HEK293 (cell line): ENCODE measurements at regions not wholly inside any gene's neighbourhood (a gene's known extent, or its start where the extent isn't known, plus 50 kb on each side); places are given as distances from the start of the nearest gene placed in this dataset.

Source experiments
- CTCF ChIA-PET: fragments of 350-600 bp; formaldehyde crosslinking; extraction: SDS; loops from one replicate; lab custom pipeline; 2021; ENCODE audit warnings: antibody characterized with exemption; lab: Yijun Ruan, JAX
- POLR2A ChIA-PET: fragments of 300-600 bp; formaldehyde crosslinking; extraction: SDS; loops from one replicate; lab custom pipeline; 2020; ENCODE audit warnings: antibody characterized with exemption, inconsistent platforms; lab: Yijun Ruan, JAX
- H3K27ac ChIP-seq: fragments of 200-500 bp; sonication (Bioruptor generic); 2 replicates; pipeline ENCODE4 v1.5.1; 2014; ENCODE audit warnings: low read depth, low read length, control low read depth, inconsistent platforms; ENCODE audit errors: extremely low read depth
- H3K36me3 ChIP-seq, 2 experiments: fragments of 200-500 bp in 1 of 2; sonication (Bioruptor generic) in 1 of 2; 1 replicate in 1 of 2; 2 replicates in 1 of 2; pipeline ENCODE4 v1.5.1; 2014 to 2017; ENCODE audit warnings: inconsistent platforms in 2 of 2, low read length in 2 of 2; ENCODE audit not compliant: control insufficient read depth in 2 of 2, insufficient read depth in 1 of 2
- H3K4me1 ChIP-seq: fragments of 200-500 bp; sonication (Bioruptor generic); 2 replicates; pipeline ENCODE4 v1.5.1; 2014; ENCODE audit warnings: mild to moderate bottlenecking, low read length, inconsistent platforms; ENCODE audit not compliant: control insufficient read depth, insufficient read depth
- H3K4me3 ChIP-seq: 2 replicates; pipeline ENCODE4 v1.5.1; 2011; ENCODE audit warnings: low read depth, mild to moderate bottlenecking, control low read depth, low read length, moderate library complexity
- H3K9me3 ChIP-seq: fragments of 200-500 bp; sonication (Bioruptor generic); 2 replicates; pipeline ENCODE4 v1.5.1; 2014; ENCODE audit warnings: low read depth, low read length, inconsistent platforms; ENCODE audit not compliant: control insufficient read depth, insufficient read depth
- EGR2 ChIP-seq: fragments of 450-650 bp; formaldehyde crosslinking; IDR thresholded peaks from 2 replicates; pipeline ENCODE4 v1.5.1; 2016; ENCODE audit warnings: low read depth, missing biosample characterization, missing genetic modification characterization
- GLIS1 ChIP-seq: fragments of 450-650 bp; formaldehyde crosslinking; IDR thresholded peaks from 2 replicates; pipeline ENCODE4 v1.5.1; 2016; ENCODE audit warnings: missing biosample characterization, missing genetic modification characterization
- INSM2 ChIP-seq: fragments of 450-650 bp; formaldehyde crosslinking; IDR thresholded peaks from 2 replicates; pipeline ENCODE4 v1.5.1; 2016; ENCODE audit warnings: missing biosample characterization, missing genetic modification characterization
- PRDM2 ChIP-seq: fragments of 450-650 bp; formaldehyde crosslinking; IDR thresholded peaks from 2 replicates; pipeline ENCODE4 v1.5.1; 2016; ENCODE audit warnings: missing biosample characterization, missing genetic modification characterization, borderline replicate concordance
- REPIN1 ChIP-seq: fragments of 450-650 bp; formaldehyde crosslinking; IDR thresholded peaks from 2 replicates; pipeline ENCODE4 v1.5.1; 2017; ENCODE audit warnings: missing biosample characterization, missing genetic modification characterization, low read depth
- SP7 ChIP-seq: fragments of 450-650 bp; formaldehyde crosslinking; IDR thresholded peaks from 2 replicates; pipeline ENCODE4 v1.5.1; 2016; ENCODE audit warnings: missing biosample characterization, missing genetic modification characterization
- ZBTB10 ChIP-seq: fragments of 450-650 bp; formaldehyde crosslinking; IDR thresholded peaks from 2 replicates; pipeline ENCODE4 v1.5.1; 2016; ENCODE audit warnings: missing biosample characterization, missing genetic modification characterization
- ZIC2 ChIP-seq: fragments of 450-650 bp; formaldehyde crosslinking; IDR thresholded peaks from 2 replicates; pipeline ENCODE4 v1.5.1; 2016; ENCODE audit warnings: missing biosample characterization, missing genetic modification characterization
- ZNF155 ChIP-seq: fragments of 450-650 bp; formaldehyde crosslinking; IDR thresholded peaks from 2 replicates; pipeline ENCODE4 v1.5.1; 2016; ENCODE audit warnings: missing biosample characterization, missing genetic modification characterization
- ZNF169 ChIP-seq: fragments of 450-650 bp; formaldehyde crosslinking; IDR thresholded peaks from 2 replicates; pipeline ENCODE4 v1.5.1; 2016; ENCODE audit warnings: missing biosample characterization, missing genetic modification characterization
- ZNF37A ChIP-seq: fragments of 450-650 bp; IDR thresholded peaks from 2 replicates; pipeline ENCODE4 v1.5.1; 2018; ENCODE audit warnings: missing biosample characterization, missing genetic modification characterization
- ZNF423 ChIP-seq: fragments of 450-650 bp; formaldehyde crosslinking; IDR thresholded peaks from 2 replicates; pipeline ENCODE4 v1.5.1; 2016; ENCODE audit warnings: missing biosample characterization, missing genetic modification characterization
- ZNF518A ChIP-seq: fragments of 450-650 bp; formaldehyde crosslinking; conservative IDR thresholded peaks from 2 replicates; pipeline ENCODE4 v1.5.1; 2016; ENCODE audit warnings: low read depth, missing biosample characterization, missing genetic modification characterization
- ZNF580 ChIP-seq: fragments of 450-650 bp; formaldehyde crosslinking; IDR thresholded peaks from 2 replicates; pipeline ENCODE4 v1.5.1; 2016; ENCODE audit warnings: missing biosample characterization, missing genetic modification characterization
- ZNF610 ChIP-seq: fragments of 450-650 bp; formaldehyde crosslinking; IDR thresholded peaks from 2 replicates; pipeline ENCODE4 v1.5.1; 2016; ENCODE audit warnings: missing biosample characterization, missing genetic modification characterization, borderline replicate concordance
- ZNF776 ChIP-seq: fragments of 450-650 bp; formaldehyde crosslinking; IDR thresholded peaks from 2 replicates; pipeline ENCODE4 v1.5.0; 2017; ENCODE audit warnings: missing biosample characterization, missing genetic modification characterization, borderline replicate concordance

GRCh38 chr17:63262751-63263476, 183.2 kb downstream of the CYB561 start:
- Histone ChIP-seq H3K36me3 (peaks cover 0 to 3% of the 10 kb centered on the region in 2 experiments; a peak in 1 of 3 replicates), H3K4me1 (no peaks in the 10 kb centered on the region), H3K9me3 (no peaks in the 10 kb centered on the region), H3K4me3 (no peak overlapping the region), H3K27ac (no peak overlapping the region)
- TF ChIP-seq ZNF776 (no peak), ZNF37A (tag by site-specific recombination) (no peak), ZNF610 (tag by site-specific recombination) (no peak), ZIC2 (tag by site-specific recombination) (no peak), ZNF580 (tag by site-specific recombination) (no peak), PRDM2 (tag by site-specific recombination) (no peak), REPIN1 (tag by site-specific recombination) (no peak), SP7 (tag by site-specific recombination) (no peak), GLIS1 (tag by site-specific recombination) (no peak), EGR2 (tag by site-specific recombination) (no peak)
- POLR2A ChIA-PET = interaction anchor here (0.5 kb wide), 1 partner anchor 110 kb away, joined by 3 read pairs; no protein-coding TSS in a partner anchor
- CTCF ChIA-PET = interaction anchor here (0.6 kb wide), 1 partner anchor 50 kb away, joined by 3 read pairs; no protein-coding TSS in a partner anchor

GRCh38 chr17:63265526-63265925, 180.6 kb downstream of the CYB561 start:
- Histone ChIP-seq H3K27ac (no peak overlapping the region), H3K4me1 (peaks cover 6% of the 10 kb centered on the region; the same call in 1 of the 2 replicates), H3K36me3 (peaks cover 0 to 5% of the 10 kb centered on the region in 2 experiments; a peak in 1 of 3 replicates), H3K9me3 (no peaks in the 10 kb centered on the region), H3K4me3 (no peak overlapping the region)
- CTCF ChIA-PET = no interaction called here
- POLR2A ChIA-PET = interaction anchor here (0.7 kb wide), 1 partner anchor 9 kb away, joined by 4 read pairs; no protein-coding TSS in a partner anchor
- TF ChIP-seq ZBTB10 (tag by site-specific recombination) (no peak), ZNF518A (no peak), ZNF155 (tag by site-specific recombination) (no peak), ZNF169 (no peak), INSM2 (no peak), ZNF423 (tag by site-specific recombination) (no peak)
